HEK293 (cell line): ENCODE measurements at regions not wholly inside any gene's neighbourhood (a gene's known extent, or its start where the extent isn't known, plus 50 kb on each side); places are given as distances from the start of the nearest gene placed in this dataset.

Experiments used
- CTCF ChIA-PET: fragments of 350-600 bp; formaldehyde crosslinking; extraction: SDS; loops from one replicate; lab custom pipeline; 2021; ENCODE audit warnings: antibody characterized with exemption; lab: Yijun Ruan, JAX
- POLR2A ChIA-PET: fragments of 300-600 bp; formaldehyde crosslinking; extraction: SDS; loops from one replicate; lab custom pipeline; 2020; ENCODE audit warnings: antibody characterized with exemption, inconsistent platforms; lab: Yijun Ruan, JAX
- H3K27ac ChIP-seq: fragments of 200-500 bp; sonication (Bioruptor generic); 2 replicates; pipeline ENCODE4 v1.5.1; 2014; ENCODE audit warnings: low read depth, low read length, control low read depth, inconsistent platforms; ENCODE audit errors: extremely low read depth
- H3K36me3 ChIP-seq, 2 experiments: fragments of 200-500 bp in 1 of 2; sonication (Bioruptor generic) in 1 of 2; 1 replicate in 1 of 2; 2 replicates in 1 of 2; pipeline ENCODE4 v1.5.1; 2014 to 2017; ENCODE audit warnings: inconsistent platforms in 2 of 2, low read length in 2 of 2; ENCODE audit not compliant: control insufficient read depth in 2 of 2, insufficient read depth in 1 of 2
- H3K4me1 ChIP-seq: fragments of 200-500 bp; sonication (Bioruptor generic); 2 replicates; pipeline ENCODE4 v1.5.1; 2014; ENCODE audit warnings: mild to moderate bottlenecking, low read length, inconsistent platforms; ENCODE audit not compliant: control insufficient read depth, insufficient read depth
- H3K4me3 ChIP-seq: 2 replicates; pipeline ENCODE4 v1.5.1; 2011; ENCODE audit warnings: low read depth, mild to moderate bottlenecking, control low read depth, low read length, moderate library complexity
- H3K9me3 ChIP-seq: fragments of 200-500 bp; sonication (Bioruptor generic); 2 replicates; pipeline ENCODE4 v1.5.1; 2014; ENCODE audit warnings: low read depth, low read length, inconsistent platforms; ENCODE audit not compliant: control insufficient read depth, insufficient read depth
- AEBP2 ChIP-seq: fragments of 450-650 bp; formaldehyde crosslinking; IDR thresholded peaks from 2 replicates; pipeline ENCODE4 v1.5.1; 2016; ENCODE audit warnings: missing biosample characterization, missing genetic modification characterization, borderline replicate concordance
- GFI1B ChIP-seq: fragments of 450-650 bp; formaldehyde crosslinking; IDR thresholded peaks from 2 replicates; pipeline ENCODE4 v1.5.1; 2016; ENCODE audit warnings: missing biosample characterization, missing genetic modification characterization
- KLF16 ChIP-seq: fragments of 450-650 bp; formaldehyde crosslinking; IDR thresholded peaks from 2 replicates; pipeline ENCODE4 v1.5.1; 2017; ENCODE audit warnings: missing biosample characterization, missing genetic modification characterization
- YY1 ChIP-seq: fragments of 450-650 bp; formaldehyde crosslinking; IDR thresholded peaks from 2 replicates; pipeline ENCODE4 v1.5.1; 2018; ENCODE audit warnings: missing biosample characterization, missing genetic modification characterization
- ZBTB21 ChIP-seq: fragments of 450-650 bp; formaldehyde crosslinking; IDR thresholded peaks from 2 replicates; pipeline ENCODE4 v1.5.1; 2017; ENCODE audit warnings: missing biosample characterization, missing genetic modification characterization
- ZNF138 ChIP-seq: fragments of 450-650 bp; formaldehyde crosslinking; IDR thresholded peaks from 2 replicates; pipeline ENCODE4 v1.5.1; 2016; ENCODE audit warnings: missing biosample characterization, missing genetic modification characterization, borderline replicate concordance
- ZNF148 ChIP-seq: fragments of 450-650 bp; formaldehyde crosslinking; IDR thresholded peaks from 2 replicates; pipeline ENCODE4 v1.5.0; 2017; ENCODE audit warnings: missing biosample characterization, missing genetic modification characterization, borderline replicate concordance
- ZNF175 ChIP-seq: fragments of 450-650 bp; formaldehyde crosslinking; IDR thresholded peaks from 2 replicates; pipeline ENCODE4 v1.5.1; 2016; ENCODE audit warnings: missing biosample characterization, missing genetic modification characterization
- ZNF202 ChIP-seq: fragments of 450-650 bp; formaldehyde crosslinking; IDR thresholded peaks from 2 replicates; pipeline ENCODE4 v1.5.1; 2016; ENCODE audit warnings: missing biosample characterization, missing genetic modification characterization, borderline replicate concordance
- ZNF362 ChIP-seq: fragments of 450-650 bp; formaldehyde crosslinking; IDR thresholded peaks from 2 replicates; pipeline ENCODE4 v1.5.1; 2016; ENCODE audit warnings: missing biosample characterization, missing genetic modification characterization
- ZNF404 ChIP-seq: fragments of 450-650 bp; formaldehyde crosslinking; IDR thresholded peaks from 2 replicates; pipeline ENCODE4 v1.5.1; 2017; ENCODE audit warnings: missing biosample characterization, missing genetic modification characterization
- ZNF416 ChIP-seq: fragments of 450-650 bp; formaldehyde crosslinking; IDR thresholded peaks from 2 replicates; pipeline ENCODE4 v1.5.1; 2016; ENCODE audit warnings: missing biosample characterization, missing genetic modification characterization
- ZNF488 ChIP-seq: fragments of 450-650 bp; formaldehyde crosslinking; IDR thresholded peaks from 2 replicates; pipeline ENCODE4 v1.5.1; 2016; ENCODE audit warnings: missing biosample characterization, missing genetic modification characterization
- ZNF501 ChIP-seq: fragments of 450-650 bp; formaldehyde crosslinking; IDR thresholded peaks from 2 replicates; pipeline ENCODE4 v1.5.1; 2016; ENCODE audit warnings: missing biosample characterization, missing genetic modification characterization
- ZNF777 ChIP-seq: fragments of 450-650 bp; formaldehyde crosslinking; IDR thresholded peaks from 2 replicates; pipeline ENCODE4 v1.5.1; 2017; ENCODE audit warnings: missing biosample characterization, missing genetic modification characterization, borderline replicate concordance
- ZNF843 ChIP-seq: fragments of 450-650 bp; formaldehyde crosslinking; IDR thresholded peaks from 2 replicates; pipeline ENCODE4 v1.5.1; 2016; ENCODE audit warnings: missing biosample characterization, missing genetic modification characterization
- ZSCAN23 ChIP-seq: fragments of 450-650 bp; formaldehyde crosslinking; IDR thresholded peaks from 2 replicates; pipeline ENCODE4 v1.5.1; 2016; ENCODE audit warnings: missing biosample characterization, missing genetic modification characterization

GRCh38 chrX:57848857-57849256 lies 61.4 kb downstream of the ZXDA start:
- TF ChIP-seq ZNF175 (no peak), YY1 (no peak), ZNF416 (tag by site-specific recombination) (no peak)
- TF ChIP-seq, all 188 proteins: peak for 0
- no peaks in the 10 kb centered on the region for H3K36me3 ChIP-seq
- H3K4me3 ChIP-seq = no peak overlapping the region
- ChIA-PET CTCF (interaction anchor here (0.6 kb wide), 1 partner anchor 1845 kb away, joined by 3 read pairs; no protein-coding TSS in a partner anchor), POLR2A (no interaction called here)
- no peak overlapping the region for H3K27ac ChIP-seq
- no peaks in the 10 kb centered on the region for H3K4me1 ChIP-seq
- no peaks in the 10 kb centered on the region for H3K9me3 ChIP-seq

GRCh38 chrX:57822818-57823217 lies 87.4 kb downstream of the ZXDA start:
- TF ChIP-seq ZNF501 = no peak
- TF ChIP-seq ZNF202 = no peak
- no peak for TF ChIP-seq ZNF404 (tag by site-specific recombination)
- no peak for TF ChIP-seq ZNF138
- no peak for TF ChIP-seq ZNF843 (tag by site-specific recombination)
- TF ChIP-seq ZSCAN23 = no peak
- TF ChIP-seq ZNF362 (tag by site-specific recombination) = no peak
- ChIA-PET CTCF (interaction anchor here (0.7 to 1.9 kb wide), 6 partner anchors 92 to 345 kb away, joined by 3 to 7 read pairs (median 4); no protein-coding TSS in a partner anchor), POLR2A (no interaction called here)
- Histone ChIP-seq H3K4me1 (no peaks in the 10 kb centered on the region), H3K27ac (no peak overlapping the region), H3K36me3 (no peaks in the 10 kb centered on the region), H3K4me3 (no peak overlapping the region), H3K9me3 (no peaks in the 10 kb centered on the region)

GRCh38 chrX:57822398-57822797 lies 87.9 kb downstream of the ZXDA start:
- ChIA-PET POLR2A (no interaction called here), CTCF (interaction anchor here (0.7 to 1.9 kb wide), 7 partner anchors 92 to 287 kb away, joined by 3 to 7 read pairs (median 4); no protein-coding TSS in a partner anchor)
- Histone ChIP-seq H3K4me3 (no peak overlapping the region), H3K27ac (no peak overlapping the region), H3K4me1 (no peaks in the 10 kb centered on the region), H3K36me3 (no peaks in the 10 kb centered on the region), H3K9me3 (no peaks in the 10 kb centered on the region)
- no peak for TF ChIP-seq ZNF148 (tag by site-specific recombination)
- no peak for TF ChIP-seq KLF16 (tag by site-specific recombination)
- no peak for TF ChIP-seq AEBP2
- no peak for TF ChIP-seq GFI1B
- no peak for TF ChIP-seq ZNF777 (tag by site-specific recombination)
- TF ChIP-seq ZBTB21 (tag by site-specific recombination) = no peak
- TF ChIP-seq ZNF488 (tag by site-specific recombination) = no peak
